HK-2 (cell line): ENCODE measurements at regions not wholly inside any gene's neighbourhood (a gene's known extent, or its start where the extent isn't known, plus 50 kb on each side); places are given as distances from the start of the nearest gene placed in this dataset.
"Not testable (repeated sequence)": the region's sequence is repeated elsewhere in the genome, so short reads cannot be mapped to it uniquely, and the experiment has no call there.

Source experiments
- DNase-seq: peaks from one replicate; pipeline ENCODE4 v3.0.0-alpha.2; 2018; ENCODE audit not compliant: unreplicated experiment

DNA sequence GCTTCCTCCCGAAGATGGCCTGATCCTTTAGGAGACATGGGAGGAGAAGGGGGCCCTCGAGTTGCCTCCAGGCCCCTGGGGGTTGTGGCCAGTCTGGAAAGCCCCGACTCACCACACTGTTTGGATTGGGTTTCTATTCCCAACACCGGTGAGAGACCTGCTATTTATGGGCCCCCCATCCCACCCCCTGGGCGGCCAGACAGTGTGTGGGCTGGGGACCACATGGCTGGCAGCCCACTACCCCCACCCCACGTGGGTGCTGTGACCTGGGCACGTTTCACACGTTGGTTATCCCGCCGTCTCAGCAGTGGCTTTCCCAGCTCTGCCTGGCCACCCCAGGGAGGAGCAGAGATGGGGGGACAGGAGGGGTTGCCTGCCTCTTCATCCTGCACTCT is 116.1 kb downstream of the VEGFA start:
- DNase-seq: peak; percentile 43

DNA sequence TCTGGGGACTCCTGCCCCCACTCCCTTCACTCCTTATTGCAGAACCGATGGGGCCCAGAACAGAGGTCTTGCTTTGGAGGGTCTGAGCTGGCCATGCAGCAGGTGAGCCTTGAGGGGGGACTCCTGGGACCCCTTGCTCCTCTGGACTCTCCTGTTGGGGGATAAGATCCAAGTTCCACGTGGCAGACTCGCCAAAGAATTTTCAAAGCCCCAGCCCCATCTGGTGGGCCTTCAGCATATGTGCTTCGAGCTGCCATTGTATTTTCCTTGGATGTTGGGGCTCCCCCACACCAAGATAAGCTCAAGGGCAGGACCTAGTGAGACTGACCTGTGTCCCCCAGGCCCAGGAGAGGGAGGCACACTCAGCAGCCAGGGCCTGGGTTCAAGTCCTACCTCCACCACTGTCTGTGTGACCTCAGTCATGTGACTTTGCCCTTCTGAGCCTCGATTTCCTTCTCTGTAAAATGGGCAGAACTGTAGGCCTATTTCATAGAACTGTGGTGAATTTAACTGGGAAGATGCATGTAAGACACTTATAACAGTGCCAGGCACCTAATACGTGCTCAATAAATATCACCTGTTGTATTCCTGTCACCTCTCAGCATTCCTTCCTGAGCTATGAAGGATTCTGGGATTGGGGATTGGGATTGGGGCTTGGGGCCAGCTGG is 115.5 kb downstream of the VEGFA start:
- DNase-seq: no peak

DNA sequence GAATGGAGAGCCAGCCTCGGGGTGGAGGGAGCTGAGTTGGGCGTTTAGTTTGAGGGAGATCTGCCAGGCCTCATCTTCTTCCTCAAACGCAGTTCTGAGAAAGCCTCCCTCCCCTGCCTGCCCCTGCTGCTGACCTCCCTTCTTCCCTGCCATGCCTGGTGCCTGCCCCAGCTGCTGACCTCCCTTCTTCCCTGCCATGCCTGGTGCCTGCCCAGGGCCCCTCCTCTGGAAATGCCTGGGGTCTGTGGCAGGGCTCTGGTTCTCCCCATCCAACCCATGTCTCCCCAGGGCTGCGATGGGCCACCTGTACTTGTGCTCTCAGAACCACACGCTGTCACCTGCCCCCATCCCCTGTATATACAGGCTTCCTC is 114.6 kb downstream of the VEGFA start:
- no peak for DNase-seq

DNA sequence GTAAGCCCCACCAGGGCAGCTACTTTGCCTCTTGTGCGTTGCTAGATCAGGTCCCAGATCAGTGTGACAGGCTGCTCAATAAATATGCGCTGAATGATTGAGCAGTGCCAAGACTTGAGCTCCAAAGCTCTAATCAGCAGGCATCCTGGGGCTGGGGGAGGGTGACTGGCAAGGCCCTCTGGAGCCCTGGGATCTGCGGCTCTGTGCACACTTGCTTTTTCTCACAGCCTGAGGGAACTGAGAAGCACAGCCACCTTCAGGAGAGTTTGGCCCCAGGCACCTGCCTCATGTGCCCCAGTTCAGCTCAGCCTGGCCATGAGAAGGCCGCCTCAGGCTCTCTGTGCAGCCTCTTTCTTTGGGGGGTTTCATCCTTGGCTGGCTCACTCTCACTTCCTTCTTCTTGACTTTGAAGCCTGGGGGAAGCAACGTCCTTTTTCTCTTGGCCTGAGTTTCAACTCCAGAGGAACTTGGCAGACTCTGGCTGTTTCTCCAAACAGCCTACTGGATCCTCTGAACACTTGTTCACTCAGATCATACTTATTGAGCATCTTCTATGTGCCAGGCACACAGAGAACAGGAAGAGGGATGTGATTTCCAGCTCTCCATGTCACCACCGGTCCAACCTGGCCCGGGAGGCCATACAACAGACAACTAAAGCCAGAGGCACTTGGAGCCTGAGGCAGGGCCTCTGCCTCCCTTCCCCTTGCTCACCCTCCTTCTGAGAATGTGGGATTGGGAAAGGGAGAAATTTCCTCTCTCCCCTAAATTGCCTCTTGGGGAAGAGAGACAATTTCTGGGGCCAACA is 114.0 kb downstream of the VEGFA start:
- no peak for DNase-seq

DNA sequence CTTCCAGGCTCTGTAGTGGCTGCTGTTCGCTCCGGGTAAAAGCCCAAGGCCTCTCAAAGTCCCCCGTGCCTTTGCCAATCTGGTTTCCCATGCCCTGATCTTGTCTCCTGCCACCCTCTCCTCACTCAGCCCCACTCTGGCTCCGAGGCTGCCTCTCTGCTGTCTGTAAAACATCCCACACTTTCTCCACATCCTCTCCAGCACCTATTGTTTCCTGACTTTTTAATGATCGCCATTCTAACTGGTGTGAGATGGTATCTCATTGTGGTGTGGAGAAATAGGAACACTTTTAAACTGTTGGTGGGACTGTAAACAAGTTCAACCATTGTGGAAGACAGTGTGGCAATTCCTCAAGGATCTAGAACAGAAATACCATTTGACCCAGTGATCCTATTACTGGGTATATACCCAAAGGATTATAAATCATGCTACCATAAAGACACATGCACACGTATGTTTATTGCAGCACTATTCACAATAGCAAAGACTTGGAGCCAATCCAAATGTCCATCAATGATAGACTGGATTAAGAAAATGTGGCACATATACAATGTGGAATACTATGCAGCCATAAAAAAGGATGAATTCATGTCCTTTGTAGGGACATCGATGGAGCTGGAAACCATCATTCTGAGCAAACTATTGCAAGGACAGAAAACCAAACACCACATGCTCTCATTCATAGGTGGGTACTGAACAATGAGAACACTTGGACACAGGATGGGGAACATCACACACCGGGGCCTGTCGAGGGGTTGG is 112.9 kb downstream of the VEGFA start:
- not testable (repeated sequence) for DNase-seq

DNA sequence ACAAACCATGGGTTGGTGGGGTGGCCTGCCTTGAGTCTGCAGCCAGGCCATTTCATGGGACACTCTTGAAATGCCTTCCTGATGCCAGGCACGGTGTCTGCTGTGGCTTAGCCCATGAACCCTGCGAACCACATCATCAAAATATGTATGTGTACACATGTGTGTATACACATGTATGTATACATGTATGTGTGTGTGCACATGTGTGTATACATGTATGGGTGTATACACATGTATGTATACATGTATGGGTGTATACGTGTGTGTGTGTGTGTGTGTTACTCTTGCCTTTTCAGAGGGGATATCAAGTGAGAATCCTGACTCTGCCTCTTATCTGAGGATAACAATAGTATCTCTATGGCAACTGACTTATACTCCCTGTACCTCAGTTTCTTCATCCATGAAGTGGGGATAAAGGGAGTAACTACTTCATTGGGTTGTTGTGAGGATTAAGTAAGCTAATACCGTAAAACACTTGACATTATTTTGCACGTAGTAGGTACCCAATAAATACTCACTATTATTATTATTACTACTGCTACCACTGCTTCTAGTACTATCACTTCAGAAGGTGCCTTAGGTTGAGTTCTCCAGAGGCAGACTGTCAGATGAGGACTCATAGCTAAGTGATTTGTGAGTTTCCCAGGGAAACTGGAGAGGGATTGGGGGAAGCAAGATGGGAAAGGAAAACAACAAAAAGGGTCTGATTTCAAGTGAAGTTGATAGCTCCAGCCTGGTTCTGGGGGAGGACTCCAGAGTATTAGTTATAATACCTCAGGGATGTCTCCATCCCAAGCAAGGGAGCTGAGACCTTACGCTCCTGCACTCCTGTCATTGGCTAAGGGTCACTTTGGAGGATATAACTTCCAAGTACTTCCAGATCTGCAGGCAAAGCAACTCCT is 110.5 kb downstream of the VEGFA start:
- no peak for DNase-seq

DNA sequence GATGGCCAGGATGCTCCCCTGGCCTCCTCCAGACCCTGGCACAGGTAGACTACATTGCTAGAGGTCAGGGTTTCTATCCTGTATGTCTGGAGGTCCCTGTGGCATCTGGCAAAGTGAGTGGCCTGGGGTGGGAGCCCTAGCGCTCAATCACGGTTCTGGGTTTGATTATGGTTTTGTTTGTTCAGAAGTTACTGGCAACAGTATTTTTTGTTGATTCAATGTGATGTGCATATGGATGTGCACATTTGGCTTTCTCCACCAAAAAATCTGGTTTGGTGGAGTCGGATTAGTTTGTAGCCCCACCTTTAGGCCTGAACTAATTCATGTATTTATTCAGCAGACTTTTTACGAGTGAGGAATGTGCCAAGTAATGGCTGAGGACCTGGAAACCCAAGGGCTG is 109.7 kb downstream of the VEGFA start:
- DNase-seq: no peak

DNA sequence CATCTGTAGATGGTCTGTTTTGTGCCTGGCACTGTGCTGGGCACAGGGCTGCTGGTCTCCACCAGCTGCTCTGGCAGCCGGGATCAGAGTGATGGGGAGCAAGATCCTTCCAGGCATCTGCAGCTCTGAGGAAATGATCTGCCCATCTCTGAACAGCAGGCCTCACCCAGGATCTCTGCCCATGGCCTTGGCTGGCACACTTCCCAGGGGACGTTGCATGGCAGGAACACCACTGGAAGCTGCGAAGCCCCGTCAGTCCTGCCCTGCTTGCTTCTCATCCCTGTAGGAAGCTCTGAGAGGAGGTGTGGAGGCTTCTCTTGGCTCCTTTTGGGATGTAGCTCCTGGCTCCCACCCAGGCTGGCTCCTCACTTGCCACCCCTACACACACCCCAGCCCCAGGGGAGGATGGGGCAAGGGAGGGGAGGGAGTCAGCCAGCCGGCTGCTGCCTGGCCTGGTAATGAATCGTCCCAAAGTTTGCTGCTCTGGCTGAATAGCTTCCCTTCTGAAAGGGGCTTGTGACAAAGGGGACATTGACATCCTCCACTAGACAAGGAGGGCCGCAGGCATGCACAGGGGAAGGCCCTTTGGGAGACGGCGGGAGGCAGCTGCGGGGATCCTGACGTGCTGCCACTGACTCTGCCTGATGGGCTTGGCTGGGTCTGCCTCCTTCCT is 108.9 kb downstream of the VEGFA start:
- DNase-seq: no peak

DNA sequence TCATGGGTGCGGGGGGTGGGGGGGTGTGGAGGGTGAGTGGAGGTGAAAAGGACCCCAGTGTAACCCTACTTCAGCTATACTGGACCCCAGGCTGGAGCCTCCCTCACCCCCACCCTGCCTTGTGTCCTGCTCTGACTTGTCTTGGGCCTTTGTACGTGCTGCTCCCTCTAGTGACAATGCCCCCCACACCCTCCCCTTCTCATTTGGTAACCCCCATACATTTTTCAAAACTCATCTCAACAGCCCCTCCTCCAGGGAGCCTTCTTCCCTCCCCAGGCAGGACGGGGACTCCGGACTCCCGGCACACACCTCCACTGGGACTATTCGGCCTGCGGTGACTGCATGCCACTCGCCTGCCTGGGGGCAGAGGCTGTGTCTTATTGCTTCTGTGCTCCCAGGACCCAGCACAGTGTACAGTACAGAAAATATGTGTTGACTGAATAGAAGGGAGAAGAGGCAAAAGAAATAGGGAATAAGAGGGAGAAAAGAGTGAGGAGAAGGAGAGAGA is 108.2 kb downstream of the VEGFA start:
- no peak for DNase-seq

DNA sequence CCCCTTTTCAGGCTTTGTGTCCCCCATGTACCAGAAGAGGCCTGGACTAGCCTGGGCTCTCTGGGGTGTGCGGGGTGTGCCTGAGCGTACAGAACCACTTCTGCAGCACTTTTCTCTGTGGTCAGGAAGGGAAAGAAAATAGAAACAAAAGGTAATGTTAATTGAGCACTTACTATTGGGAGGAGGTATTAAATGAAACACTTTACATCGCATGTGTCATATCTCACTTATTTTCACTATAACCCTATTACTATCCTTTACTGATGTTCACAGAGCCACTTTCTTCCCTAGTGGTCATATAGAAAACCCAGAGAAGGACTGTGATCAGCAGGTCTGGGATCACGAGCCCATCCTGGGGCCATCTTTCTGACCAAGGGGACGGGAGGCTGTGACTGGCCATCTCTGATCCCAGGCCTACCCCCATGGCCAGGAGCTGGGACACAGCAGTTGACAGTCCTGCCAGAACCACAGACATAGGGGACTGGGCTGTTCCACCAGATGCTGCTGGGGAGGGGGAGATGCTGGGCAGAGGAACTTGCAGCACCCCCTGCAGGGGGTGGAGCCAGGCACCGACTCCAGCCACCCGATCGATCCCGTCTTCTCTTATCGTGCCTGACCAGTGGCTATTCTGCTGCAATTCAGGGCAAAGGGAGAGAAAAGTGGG is 107.6 kb downstream of the VEGFA start:
- no peak for DNase-seq

DNA sequence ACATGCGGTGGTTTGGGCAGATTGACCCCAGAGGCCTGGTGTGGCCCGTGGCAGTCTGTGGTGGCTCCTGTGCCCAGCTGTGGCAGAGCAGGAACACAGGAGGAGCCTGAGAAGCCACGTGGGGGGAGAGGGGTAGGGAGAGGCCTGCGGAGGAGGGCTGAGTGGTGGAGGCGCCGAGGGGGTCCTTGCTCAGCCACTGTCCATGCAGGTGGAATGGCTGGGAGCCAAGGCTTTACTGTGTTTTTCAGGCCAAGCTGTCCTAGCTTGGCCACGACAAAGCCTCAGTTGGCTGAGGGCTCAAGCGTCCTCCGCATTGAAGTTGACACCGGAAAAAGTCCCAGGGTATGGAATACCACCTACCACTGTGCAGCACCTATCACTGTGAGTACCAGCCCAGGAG is 107.0 kb downstream of the VEGFA start:
- DNase-seq: no peak

DNA sequence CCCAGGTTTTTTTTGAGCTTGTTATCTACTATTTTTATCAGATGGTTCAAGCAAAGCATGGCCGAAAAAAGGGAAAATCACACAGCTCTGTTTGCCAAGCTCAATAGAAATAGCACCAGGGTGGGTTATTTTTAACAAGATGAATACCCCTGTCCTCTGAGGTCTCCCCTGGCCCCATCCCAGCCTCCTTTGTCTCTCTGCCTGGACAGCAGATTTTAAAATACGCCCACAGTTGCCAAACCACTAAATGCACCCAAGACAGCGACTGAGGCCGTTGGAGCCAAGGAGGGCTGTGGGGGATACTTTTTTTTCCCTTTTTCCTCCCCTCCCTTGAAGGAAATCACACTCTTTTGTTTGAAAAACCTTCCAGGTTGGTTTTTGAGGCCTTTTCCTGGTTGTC is 106.6 kb downstream of the VEGFA start:
- no peak for DNase-seq

DNA sequence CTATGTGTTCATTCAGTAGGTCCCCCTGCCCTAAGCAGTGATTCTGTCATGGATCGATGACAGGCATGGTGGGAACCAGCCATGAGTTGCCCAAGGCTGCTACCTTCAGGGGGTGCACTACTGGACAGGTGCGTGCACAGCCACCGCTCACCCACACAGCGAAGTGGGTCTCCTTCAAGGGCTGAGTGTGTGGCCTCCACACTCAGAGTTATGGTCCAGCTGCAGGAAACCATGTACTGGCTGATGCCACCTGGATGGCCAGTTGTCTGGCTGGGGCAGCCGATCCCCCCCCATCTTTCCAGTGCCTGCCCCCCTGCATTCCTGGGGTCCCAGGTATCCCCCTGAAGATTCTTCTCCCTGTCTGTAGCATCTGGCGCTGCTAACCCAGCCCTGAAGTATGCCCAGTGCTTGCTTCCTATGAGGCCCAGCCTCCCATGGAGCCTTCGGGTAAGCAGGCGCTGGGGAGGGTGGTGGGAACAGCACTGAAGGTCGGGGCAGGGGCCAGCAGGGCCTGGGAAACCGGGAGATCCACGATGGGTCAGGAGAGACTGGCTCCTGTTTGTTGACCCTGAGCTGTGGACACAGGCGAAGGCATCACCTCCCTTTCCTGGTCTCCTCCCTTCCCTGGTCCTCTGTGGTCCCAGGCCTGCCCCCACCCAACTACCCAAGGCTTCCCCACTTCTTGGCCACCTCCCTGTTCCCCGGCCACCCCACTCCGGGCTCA is 106.0 kb downstream of the VEGFA start:
- no peak for DNase-seq

DNA sequence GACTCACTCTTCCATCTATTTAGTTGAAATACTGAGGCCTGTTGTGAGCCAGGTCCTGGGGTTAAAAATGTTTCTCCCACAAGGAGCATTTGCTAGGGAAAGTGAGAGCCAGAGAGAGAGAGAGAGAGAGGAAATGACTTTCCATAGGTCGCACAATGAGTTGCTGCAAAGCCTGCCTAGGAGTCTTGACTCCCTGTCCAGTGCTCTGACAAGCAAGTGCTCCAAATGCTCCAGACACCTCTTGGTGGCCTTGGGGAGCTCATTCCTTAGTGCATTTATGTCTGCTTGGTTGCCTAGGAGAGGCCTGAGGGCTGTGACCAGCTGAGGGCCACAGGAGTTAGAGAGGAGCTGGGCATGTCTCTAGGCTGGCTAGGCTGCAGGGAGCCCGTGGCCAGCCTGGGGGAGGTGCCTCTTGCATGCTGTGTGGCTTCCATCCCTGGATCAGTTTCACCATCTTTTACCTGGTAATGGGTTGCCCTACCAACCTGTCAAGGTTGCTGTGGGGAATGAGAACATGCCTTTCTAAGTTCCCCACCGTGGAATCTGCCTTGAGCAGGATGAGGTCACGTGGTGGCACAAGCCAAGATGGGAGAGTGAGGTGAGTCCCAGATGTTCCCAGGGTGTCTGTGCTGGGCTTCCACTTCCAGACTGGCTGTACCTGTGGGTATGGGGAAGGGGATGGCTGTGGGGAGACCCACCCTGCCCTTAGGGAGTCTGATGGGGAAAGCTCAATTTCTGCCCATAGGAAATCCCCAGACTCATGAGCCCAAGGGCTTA is 105.0 kb downstream of the VEGFA start:
- DNase-seq: no peak

DNA sequence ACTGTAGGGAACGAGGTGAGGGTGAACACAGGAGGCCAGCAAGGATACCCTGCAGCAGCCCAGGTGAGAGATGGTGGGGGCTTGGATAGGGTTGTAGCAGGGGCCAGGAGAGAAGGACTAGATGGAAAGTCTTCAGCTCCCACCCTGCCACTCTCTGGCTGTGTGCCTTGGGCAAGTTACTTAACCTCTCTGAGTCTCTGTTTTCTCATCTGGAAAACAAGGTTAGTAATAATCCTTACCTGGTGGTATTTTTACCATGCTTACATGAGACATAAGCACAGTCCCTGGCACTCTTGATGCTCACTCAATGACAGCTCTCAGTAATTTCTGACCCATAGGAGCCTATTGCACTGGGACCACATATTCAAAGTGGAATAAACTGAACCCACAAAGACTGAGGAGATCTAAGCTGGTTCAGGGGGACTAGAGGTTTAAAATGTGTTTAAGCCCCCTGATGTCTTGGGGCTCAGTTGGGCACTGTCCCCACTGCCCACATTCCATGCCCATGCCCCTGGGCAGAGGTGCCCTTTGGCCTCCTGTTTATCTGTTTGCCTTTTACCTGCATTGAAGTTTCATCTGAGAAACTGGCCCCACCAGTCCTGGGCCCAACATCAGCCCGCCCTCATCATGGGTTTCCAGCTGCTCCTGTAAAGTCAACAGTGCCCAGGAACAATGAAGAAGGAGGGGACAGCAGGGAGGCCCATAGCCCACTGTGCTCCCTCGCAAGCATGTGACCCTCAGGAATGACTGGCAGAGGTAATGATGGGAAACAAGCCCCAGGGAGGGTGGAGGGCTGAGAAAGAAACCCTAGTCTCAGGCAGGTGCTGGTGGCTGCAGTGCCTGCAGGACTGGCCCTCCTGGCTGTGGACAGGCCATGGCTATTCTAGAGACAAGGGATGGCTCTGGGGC is 104.0 kb downstream of the VEGFA start:
- DNase-seq: no peak

DNA sequence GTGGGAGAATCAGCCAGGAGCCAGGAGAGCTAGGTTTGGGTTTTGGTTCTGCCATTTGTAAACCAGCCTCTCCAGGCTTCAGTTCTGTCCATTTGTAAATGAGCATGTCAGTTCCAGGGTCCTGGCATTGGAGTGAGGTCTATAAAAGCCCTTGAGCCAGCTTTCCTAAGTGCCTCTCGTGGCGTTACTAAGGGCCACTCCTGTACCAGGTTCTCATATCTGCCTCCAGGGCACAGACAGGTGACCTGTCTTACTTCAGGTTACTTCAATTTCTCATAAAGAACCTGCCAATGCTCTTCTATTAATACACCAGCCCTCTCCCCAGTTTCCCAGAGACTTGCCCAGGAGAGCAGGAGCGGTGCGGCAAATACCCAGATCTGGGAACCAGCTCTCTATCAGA is 101.9 kb downstream of the VEGFA start:
- DNase-seq: no peak

DNA sequence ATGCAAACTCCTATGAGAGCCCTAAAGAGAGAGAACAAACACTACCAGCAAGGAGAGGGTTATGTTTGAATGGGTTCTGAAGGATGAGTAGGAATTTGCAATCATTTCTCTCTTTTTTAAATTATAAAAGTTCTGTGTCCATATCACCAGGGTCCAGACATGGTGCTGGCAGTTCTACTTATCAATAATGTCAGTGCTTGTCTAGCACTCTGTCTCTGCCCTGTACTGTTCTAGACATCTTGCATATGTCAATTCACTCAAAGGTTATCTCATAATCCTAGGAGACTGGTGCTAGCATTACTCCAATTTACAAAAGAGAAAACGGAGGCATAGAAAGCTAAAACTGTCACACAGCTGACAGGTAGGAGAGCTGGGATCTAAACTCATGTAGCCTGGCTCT is 101.3 kb downstream of the VEGFA start:
- no peak for DNase-seq

DNA sequence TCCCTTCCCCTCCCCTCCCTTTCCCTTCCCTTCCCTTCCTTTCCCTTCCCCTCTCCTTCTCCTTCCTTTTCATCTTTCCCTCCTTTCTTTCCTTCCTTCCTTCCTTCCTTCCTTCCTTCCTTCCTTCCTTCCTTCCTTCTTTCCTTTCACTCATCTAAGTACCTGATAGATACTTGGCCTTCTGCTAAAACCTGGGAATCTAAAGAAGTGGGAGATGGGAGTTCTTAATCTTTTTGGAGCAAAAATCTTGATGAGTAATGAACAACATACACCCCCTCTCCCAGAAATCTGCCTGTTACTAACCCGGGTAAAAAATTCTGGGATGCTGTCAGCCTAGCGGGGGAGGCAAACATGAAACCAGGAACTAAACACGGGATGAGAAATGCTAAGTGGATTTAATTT is 100.7 kb downstream of the VEGFA start:
- DNase-seq: no peak
